GM19452 (cell line): ENCODE measurements at regions not wholly inside any gene's neighbourhood (a gene's known extent, or its start where the extent isn't known, plus 50 kb on each side); places are given as distances from the start of the nearest gene placed in this dataset.

Experiments used
- ATAC-seq: cut with Tn5 transposase; IDR thresholded peaks from one replicate; pipeline ENCODE4 v1.9.1; 2021; ENCODE audit not compliant: unreplicated experiment

- ATAC-seq, result no peak
These were observed 332.6 kb upstream of the ZNF32 start for GRCh38 chr10:43981232-43981631.

GRCh38 chr10:43980715-43981114 lies 332.0 kb upstream of the ZNF32 start:
- no peak for ATAC-seq

- ATAC-seq, result no peak
These were observed 331.6 kb upstream of the ZNF32 start for GRCh38 chr10:43980313-43980712.

GRCh38 chr10:43979551-43979950 lies 330.9 kb upstream of the ZNF32 start:
- no peak for ATAC-seq

- ATAC-seq, result no peak
These were observed 330.3 kb upstream of the ZNF32 start for GRCh38 chr10:43978936-43979335.

GRCh38 chr10:43978091-43978490 lies 329.4 kb upstream of the ZNF32 start:
- ATAC-seq, result no peak

- ATAC-seq, result no peak
These were observed 327.6 kb upstream of the ZNF32 start for GRCh38 chr10:43976292-43976691.

- ATAC-seq, result no peak
These were observed 325.1 kb upstream of the ZNF32 start for GRCh38 chr10:43973801-43974200.

GRCh38 chr10:43972976-43973647 lies 324.4 kb upstream of the ZNF32 start:
- no peak for ATAC-seq

GRCh38 chr10:43971981-43972380 lies 323.3 kb upstream of the ZNF32 start:
- no peak for ATAC-seq

GRCh38 chr10:43971306-43971705 lies 322.6 kb upstream of the ZNF32 start:
- ATAC-seq, result no peak

- ATAC-seq, result no peak
These were observed 322.0 kb upstream of the ZNF32 start for GRCh38 chr10:43970717-43971116.

- no peak for ATAC-seq
These were observed 321.5 kb upstream of the ZNF32 start for GRCh38 chr10:43970018-43970698.

GRCh38 chr10:43969506-43969905 lies 320.8 kb upstream of the ZNF32 start:
- no peak for ATAC-seq

- ATAC-seq, result no peak
These were observed 320.3 kb upstream of the ZNF32 start for GRCh38 chr10:43968961-43969360.

- no peak for ATAC-seq
These were observed 319.4 kb upstream of the ZNF32 start for GRCh38 chr10:43968076-43968475.

- no peak for ATAC-seq
These were observed 317.9 kb upstream of the ZNF32 start for GRCh38 chr10:43966571-43966965.

GRCh38 chr10:43965918-43966570 lies 317.4 kb upstream of the ZNF32 start:
- ATAC-seq, result no peak

- no peak for ATAC-seq
These were observed 316.6 kb upstream of the ZNF32 start for GRCh38 chr10:43965033-43965917.

- ATAC-seq, result no peak
These were observed 315.8 kb upstream of the ZNF32 start for GRCh38 chr10:43964486-43964885.

GRCh38 chr10:43963793-43964425 lies 315.2 kb upstream of the ZNF32 start:
- ATAC-seq, result no peak
